T-helper 1 cell treated with Interleukin-12 subunit alpha and Interleukin-12 subunit beta and Interleukin-4 antibody, amounts not matched to agents 30 μg/mL and 1 μg/mL, for 36 hours (primary cell): ENCODE measurements at regions not wholly inside any gene's neighbourhood (a gene's known extent, or its start where the extent isn't known, plus 50 kb on each side); places are given as distances from the start of the nearest gene placed in this dataset.
"Not testable (repeated sequence)": the region's sequence is repeated elsewhere in the genome, so short reads cannot be mapped to it uniquely, and the experiment has no call there.

Experiments used
- H3K27ac Mint-ChIP-seq: one replicate; pipeline ENCODE4 v1.8.0; 2021; ENCODE audit warnings: mild to moderate bottlenecking, mixed read lengths
- H3K27me3 Mint-ChIP-seq: one replicate; pipeline ENCODE4 v1.8.0; 2021; ENCODE audit warnings: low read depth, mixed read lengths
- H3K36me3 Mint-ChIP-seq: one replicate; pipeline ENCODE4 v1.8.0; 2021; ENCODE audit warnings: low read depth, mixed read lengths
- H3K4me1 Mint-ChIP-seq: one replicate; pipeline ENCODE4 v1.8.0; 2021; ENCODE audit warnings: low read depth, mixed read lengths
- H3K4me3 Mint-ChIP-seq: one replicate; pipeline ENCODE4 v1.8.0; 2021; ENCODE audit warnings: mild to moderate bottlenecking, moderate library complexity, mixed read lengths
- H3K9me3 Mint-ChIP-seq: one replicate; pipeline ENCODE4 v1.8.0; 2021; ENCODE audit warnings: mixed read lengths

DNA sequence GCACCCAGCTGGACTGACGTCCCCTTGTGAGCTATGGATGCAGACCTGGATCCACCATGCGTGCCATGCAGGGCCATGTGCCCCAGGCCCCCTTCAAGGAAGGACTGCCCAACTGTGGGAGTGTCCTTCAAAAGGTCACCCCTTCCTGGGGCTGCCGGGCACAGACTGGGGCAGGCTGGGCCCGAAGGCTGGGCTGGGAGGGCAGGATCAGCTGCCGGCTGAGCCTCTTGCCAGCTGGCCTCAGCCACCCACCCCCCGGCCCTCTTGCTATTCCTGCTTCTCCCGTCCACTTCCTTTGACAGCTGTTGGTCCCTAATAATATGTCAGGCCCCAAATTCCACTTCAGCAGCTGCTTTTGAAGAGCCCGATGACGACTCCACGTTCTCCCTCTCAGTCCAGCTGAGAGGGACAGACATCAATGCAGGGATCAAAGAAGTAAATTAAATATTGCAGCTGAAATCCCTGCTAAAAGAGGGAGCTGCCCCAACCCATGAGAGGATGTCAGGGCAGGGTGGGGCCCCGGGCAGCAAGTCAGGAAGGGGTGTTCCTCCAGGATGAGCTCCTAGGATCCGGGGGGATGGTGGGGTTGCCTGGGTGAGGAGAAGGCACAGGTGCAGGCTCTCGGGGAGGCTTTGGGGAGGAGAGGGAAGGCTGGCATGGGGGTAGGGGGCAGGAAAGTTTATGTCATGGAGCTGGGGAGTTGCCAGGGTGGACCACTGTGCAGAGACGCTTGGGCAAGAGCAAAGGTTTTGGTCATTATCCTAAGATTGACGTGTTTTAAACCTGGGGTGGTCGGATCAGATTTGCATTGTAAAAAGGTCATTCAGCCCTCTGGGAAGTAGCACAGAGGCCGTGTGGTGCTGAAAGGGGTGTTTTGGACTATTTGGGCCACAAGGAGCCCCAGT lies 185.0 kb downstream of the ANKRD60 start:
- H3K27me3 Mint-ChIP-seq, result no peaks in the 10 kb centered on the region
- no peaks in the 10 kb centered on the region for H3K36me3 Mint-ChIP-seq
- no peak overlapping the region for H3K4me3 Mint-ChIP-seq
- H3K9me3 Mint-ChIP-seq, result no peaks in the 10 kb centered on the region
- no peak overlapping the region for H3K27ac Mint-ChIP-seq
- no peaks in the 10 kb centered on the region for H3K4me1 Mint-ChIP-seq

DNA sequence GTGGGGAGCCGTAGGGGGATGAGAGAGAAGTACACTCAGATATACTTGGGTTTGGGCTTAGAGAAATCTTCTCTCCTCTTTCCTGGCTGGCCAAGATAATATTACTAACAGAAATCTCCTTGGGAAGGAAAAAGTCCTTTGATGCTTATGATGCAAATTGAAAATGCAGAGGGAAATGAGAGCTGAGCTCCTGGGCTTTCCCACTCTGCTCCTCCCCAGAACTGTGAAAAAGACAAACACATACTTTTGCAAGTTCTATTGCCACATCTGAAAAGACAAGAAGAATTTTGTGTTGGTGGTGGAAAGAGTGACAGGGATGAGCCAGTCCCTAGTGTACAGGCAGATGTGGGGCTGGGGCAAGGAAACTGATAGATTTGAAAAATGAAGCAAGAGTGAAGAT lies 185.9 kb downstream of the ANKRD60 start:
- H3K36me3 Mint-ChIP-seq, result no peaks in the 10 kb centered on the region
- H3K27ac Mint-ChIP-seq, result no peak overlapping the region
- H3K27me3 Mint-ChIP-seq, result no peaks in the 10 kb centered on the region
- no peaks in the 10 kb centered on the region for H3K4me1 Mint-ChIP-seq
- H3K4me3 Mint-ChIP-seq, result no peak overlapping the region
- H3K9me3 Mint-ChIP-seq, result no peaks in the 10 kb centered on the region

DNA sequence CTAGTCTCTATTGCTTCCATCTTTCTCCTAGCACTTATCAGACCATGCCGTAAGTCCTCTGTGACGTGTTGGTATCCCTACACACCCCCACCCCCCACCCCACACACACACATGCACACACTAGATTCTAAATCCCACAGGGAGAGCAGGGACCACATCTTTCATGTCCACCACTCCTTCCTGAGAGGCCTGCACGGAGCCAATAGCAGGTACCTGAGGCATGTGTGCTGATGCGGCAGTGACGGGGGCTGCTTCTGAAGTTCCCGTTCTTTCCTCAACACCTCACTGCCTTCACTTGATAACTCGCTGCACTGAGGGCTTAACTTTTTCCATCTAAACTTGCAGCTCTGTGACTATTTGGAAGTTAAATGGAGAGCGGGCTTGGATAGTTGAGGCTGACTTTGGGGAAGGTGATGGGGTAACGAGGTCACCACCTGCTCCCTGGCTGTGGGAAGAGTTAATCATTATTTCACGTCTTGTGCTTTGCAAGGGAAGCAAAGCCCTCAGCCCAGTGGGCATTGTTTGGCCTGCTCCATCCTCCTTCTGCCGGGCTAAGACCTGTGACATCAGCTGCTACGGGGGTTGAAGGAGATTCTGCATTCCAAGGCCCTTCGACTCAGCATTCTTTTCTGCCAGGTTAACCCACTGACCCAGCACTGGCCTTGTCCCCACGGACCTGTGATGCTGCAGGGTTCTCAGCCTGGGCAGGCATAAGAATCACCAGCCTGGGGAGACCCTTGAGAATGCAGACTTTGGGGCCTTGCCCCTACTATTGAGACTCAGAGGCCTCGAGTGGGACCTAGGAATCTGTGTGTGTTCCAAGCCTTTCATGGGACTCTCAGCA lies 187.8 kb downstream of the ANKRD60 start:
- Mint-ChIP-seq H3K36me3 (no peaks in the 10 kb centered on the region), H3K4me1 (no peaks in the 10 kb centered on the region), H3K27ac (no peak overlapping the region), H3K4me3 (no peak overlapping the region), H3K9me3 (no peaks in the 10 kb centered on the region), H3K27me3 (peaks cover 5% of the 10 kb centered on the region)

DNA sequence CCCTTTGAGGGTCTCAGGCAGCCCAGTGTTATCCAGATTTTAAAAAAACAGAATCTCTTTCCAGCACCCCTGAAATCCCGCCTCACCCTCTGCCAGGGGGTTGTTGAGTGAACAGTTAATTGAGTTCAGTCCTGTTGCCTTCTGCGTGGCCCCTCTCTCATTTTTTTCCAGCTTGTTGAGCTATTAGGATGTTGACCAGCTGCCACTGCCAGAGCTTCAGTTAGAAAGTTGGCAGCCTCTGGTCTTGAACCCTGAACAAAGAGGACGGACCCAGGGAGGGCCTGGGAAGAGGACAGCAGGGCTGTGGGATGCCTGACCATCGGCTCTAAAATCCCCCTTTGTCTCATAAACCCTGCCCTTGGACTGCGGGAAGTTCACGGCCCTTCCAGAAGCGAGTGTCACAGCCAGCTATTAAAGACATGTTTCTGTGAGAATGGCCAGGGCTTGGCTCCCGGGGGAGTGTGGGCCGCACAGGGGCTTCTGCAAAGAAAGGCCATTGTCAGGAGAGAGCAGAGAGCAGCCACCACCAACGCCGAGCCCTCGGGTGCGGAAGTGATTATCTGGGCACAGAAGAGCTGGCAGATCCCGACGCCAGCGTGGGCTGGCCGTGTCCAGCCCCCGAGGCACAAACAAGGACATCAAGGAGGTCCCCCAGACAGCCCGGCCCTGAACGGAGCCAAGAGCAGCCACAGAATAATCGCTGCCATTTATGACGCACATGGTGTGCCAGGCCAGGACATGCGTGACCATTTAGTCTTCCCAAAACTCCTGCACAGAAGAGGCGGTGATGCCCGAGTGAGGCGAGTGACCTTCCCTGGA lies 189.0 kb downstream of the ANKRD60 start:
- H3K4me1 Mint-ChIP-seq, result no peaks in the 10 kb centered on the region

DNA sequence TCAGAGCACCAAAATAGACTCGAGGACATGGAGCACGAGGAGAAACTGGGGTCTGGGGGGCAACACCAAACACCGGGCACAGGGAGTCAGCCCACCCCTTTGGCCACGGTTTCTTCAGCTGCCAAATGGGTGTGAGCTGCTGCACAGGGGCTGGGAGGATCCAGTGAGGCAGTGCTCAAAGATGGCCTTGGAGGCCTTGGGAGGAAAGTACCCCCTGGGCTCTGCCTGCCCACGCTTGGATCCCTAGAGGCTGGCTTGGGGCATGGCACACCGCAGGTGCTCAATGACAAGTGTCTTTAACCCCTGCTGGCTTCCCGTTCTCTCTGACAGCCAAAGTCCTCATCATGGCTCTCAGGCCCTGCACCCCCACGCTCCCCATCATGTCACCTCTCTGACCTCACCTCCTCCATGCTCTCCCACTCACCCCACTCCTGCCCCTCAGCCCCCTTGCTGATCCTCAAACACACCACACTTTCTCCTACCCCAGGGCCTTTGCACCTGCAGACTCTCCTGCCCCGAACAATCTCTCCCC lies 190.3 kb downstream of the ANKRD60 start:
- no peaks in the 10 kb centered on the region for H3K9me3 Mint-ChIP-seq
- H3K27ac Mint-ChIP-seq, result no peak overlapping the region
- H3K27me3 Mint-ChIP-seq, result peaks cover 5% of the 10 kb centered on the region

More for the DNA sequence above, 189.0 kb downstream of the ANKRD60 start:
- H3K27ac Mint-ChIP-seq, result no peak overlapping the region
- H3K27me3 Mint-ChIP-seq, result peaks cover 5% of the 10 kb centered on the region
- H3K9me3 Mint-ChIP-seq, result no peaks in the 10 kb centered on the region
- H3K36me3 Mint-ChIP-seq, result no peaks in the 10 kb centered on the region
- no peak overlapping the region for H3K4me3 Mint-ChIP-seq

DNA sequence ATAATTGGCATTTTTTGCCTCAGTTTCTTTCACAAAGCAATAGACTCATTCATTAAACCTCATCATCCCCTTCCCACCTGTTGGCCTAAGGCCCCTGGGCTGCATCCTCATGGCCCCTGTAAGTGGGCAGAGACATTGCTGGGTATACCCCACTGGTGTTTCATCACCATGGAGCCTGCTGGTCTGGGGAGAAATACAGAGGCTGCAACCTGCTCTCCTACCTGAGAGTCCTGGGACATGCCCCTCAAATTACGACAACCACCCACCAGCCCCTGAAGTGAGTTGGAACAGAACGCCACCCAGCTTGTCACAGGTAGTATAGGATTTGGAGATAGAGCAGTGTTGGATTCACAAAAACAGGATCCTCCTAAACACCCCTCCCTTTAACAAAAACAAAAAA lies 190.8 kb downstream of the ANKRD60 start:
- Mint-ChIP-seq H3K9me3 (no peaks in the 10 kb centered on the region), H3K27me3 (peaks cover 5% of the 10 kb centered on the region), H3K27ac (no peak overlapping the region), H3K36me3 (no peaks in the 10 kb centered on the region), H3K4me1 (no peaks in the 10 kb centered on the region), H3K4me3 (no peak overlapping the region)

More for the DNA sequence above, 190.3 kb downstream of the ANKRD60 start:
- H3K36me3 Mint-ChIP-seq, result no peaks in the 10 kb centered on the region
- H3K4me1 Mint-ChIP-seq, result no peaks in the 10 kb centered on the region
- H3K4me3 Mint-ChIP-seq, result no peak overlapping the region

DNA sequence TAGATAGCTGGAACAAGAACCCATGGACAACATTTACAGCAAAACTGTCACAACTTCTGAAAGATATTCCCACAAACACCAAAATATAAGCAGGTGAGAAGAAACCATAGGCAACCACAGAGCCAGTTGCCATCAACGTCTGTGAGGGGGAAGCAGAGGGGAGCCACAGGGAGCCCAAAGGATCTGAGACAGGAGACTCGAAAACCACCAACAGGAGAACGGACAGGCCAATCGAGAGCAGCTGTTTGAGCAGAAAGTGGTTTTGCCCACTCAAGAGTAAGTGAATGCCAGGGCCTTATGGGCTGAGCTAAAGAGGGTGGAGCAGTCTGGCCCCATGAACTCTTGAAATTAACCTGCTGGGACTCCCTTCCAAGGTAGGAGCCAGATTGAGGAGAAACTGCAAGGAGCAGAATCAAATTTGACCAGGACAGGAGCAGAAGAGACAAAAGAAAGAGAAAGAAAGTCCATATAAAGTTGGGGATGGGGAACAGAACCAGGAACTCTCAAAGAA lies 195.4 kb downstream of the ANKRD60 start:
- H3K36me3 Mint-ChIP-seq, result no peaks in the 10 kb centered on the region
- H3K27ac Mint-ChIP-seq, result no peak overlapping the region
- H3K4me3 Mint-ChIP-seq, result no peak overlapping the region
- no peaks in the 10 kb centered on the region for H3K4me1 Mint-ChIP-seq
- no peaks in the 10 kb centered on the region for H3K9me3 Mint-ChIP-seq
- H3K27me3 Mint-ChIP-seq, result peaks cover 5% of the 10 kb centered on the region

DNA sequence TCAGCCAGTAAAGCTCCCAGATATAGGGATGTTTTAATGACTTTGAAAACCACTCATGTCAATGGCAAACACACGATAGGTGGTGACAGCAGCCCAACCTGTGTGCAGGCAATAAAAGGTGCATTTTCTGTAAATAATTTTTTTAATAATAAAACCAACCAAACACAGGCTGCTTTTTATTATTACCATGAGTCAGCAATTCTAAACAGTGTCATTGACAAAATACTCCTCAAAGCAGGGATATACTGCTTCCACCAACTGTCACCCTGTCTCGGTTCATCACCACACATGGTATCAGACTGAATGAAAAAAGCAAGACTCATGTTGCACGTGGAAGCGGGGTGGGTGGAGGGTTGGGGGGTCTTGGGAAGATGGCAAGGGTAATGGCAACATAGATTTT lies 195.9 kb downstream of the ANKRD60 start:
- Mint-ChIP-seq H3K27ac (no peak overlapping the region), H3K9me3 (no peaks in the 10 kb centered on the region), H3K4me3 (no peak overlapping the region), H3K36me3 (no peaks in the 10 kb centered on the region), H3K27me3 (peaks cover 5% of the 10 kb centered on the region), H3K4me1 (no peaks in the 10 kb centered on the region)

DNA sequence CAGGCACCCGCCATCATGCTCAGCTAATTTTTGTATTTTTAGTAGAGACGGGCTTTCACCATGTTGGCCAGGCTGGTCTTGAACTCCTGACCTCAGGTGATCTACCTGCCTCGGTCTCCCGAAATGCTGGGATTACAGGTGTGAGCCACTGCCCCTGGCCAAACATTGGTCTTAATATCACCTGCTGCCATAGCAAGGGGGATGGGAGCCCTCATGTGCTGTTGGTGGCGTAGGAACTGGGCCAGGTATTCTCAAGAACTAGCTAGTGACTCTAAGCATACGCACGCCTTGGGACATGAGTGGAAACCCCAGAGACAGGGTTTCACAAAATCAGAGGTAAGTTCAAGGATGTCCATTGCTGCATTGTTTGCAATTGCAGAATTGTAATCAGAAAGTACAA lies 197.1 kb downstream of the ANKRD60 start:
- not testable (repeated sequence) for H3K9me3 Mint-ChIP-seq, H3K27me3 Mint-ChIP-seq, H3K4me3 Mint-ChIP-seq, H3K27ac Mint-ChIP-seq, H3K4me1 Mint-ChIP-seq, H3K36me3 Mint-ChIP-seq

DNA sequence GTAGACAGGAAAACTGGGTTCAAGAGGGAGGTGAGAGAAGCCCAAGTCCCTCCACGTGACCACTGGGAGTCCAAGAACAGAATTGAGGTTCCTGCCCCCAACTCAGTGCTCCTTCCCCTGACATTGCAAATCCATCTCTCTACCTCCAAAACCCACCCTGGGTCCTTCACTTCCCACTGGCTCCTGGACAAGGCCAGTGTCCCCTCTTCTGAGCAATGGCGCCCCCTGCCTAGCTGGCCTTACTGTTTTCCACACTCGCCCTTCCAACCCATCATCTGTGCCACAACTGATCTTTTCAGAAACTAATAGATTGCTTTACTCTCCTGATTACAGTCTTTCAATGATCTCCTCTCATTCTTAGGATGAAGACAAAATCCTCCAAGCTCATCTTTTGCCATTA lies 200.3 kb downstream of the ANKRD60 start:
- Mint-ChIP-seq H3K27ac (no peak overlapping the region), H3K4me1 (no peaks in the 10 kb centered on the region), H3K9me3 (no peaks in the 10 kb centered on the region)

DNA sequence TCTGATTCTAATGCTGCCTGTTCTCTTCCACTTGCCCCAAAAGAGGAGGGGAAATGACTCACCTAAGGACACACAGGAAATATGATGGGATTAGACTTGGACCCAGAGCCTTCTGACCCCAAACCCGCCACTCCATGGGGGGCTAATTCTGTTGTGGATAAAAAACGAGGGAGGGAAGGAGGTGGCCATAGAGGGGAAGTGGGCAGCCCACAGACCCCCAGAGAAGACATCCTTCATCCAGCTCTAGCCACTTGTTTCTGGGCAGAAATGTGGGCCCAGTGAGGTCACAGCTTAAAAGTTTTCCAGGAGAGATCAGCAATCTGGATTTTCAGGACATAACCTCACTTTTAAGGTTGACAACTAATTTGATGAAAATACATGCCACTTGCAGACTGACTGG lies 202.1 kb downstream of the ANKRD60 start:
- Mint-ChIP-seq H3K9me3 (no peaks in the 10 kb centered on the region), H3K27ac (no peak overlapping the region), H3K36me3 (no peaks in the 10 kb centered on the region), H3K4me1 (no peaks in the 10 kb centered on the region), H3K27me3 (no peaks in the 10 kb centered on the region), H3K4me3 (no peak overlapping the region)

More for the DNA sequence above, 200.3 kb downstream of the ANKRD60 start:
- Mint-ChIP-seq H3K27me3 (no peaks in the 10 kb centered on the region), H3K4me3 (no peak overlapping the region), H3K36me3 (no peaks in the 10 kb centered on the region)

DNA sequence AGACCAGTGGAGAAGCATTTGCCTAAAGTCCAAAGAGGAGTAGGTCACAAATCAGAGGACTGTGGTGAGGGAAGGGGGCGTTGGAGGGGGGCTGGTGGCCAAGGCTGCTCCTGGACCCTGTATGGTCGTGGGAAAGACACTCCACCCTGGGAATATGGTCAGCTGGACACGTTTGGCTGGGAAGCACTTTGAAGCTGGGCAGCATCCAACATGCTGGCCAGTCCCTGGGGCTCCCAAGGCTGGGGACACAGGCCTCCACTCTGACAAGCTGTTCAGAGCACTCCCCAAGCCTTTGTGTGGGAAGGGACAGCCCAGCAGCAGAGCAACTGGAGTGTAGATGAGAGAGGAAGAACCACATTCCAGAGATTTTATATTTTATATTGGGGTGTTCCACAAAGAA lies 203.2 kb downstream of the ANKRD60 start:
- no peak overlapping the region for H3K27ac Mint-ChIP-seq
- no peaks in the 10 kb centered on the region for H3K36me3 Mint-ChIP-seq
- no peaks in the 10 kb centered on the region for H3K9me3 Mint-ChIP-seq
- H3K4me3 Mint-ChIP-seq, result no peak overlapping the region
- no peaks in the 10 kb centered on the region for H3K27me3 Mint-ChIP-seq
- H3K4me1 Mint-ChIP-seq, result no peaks in the 10 kb centered on the region

DNA sequence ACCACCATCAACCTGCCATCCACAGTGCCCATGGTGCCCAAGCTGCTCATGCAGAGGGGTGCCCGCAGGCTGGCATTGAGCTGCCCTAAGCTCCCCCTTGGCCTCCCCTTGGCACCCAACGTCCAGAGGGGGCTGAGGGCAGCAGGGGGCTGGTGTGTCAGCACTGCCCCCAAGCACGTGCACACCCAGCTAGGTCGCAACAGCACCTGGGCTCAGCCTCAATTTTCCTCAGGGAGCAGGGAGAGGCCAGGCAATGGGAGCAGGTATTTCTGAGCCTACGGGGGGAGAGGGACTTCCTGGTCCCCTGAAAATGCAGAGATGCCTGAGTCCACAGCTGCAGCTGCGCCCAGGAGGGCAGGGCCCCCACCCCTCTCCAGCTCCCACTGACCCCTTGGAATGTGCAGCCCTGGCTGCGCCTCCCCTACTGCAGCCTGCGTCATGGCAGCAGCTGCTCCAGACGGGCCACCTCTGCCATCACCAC lies 204.2 kb downstream of the ANKRD60 start:
- Mint-ChIP-seq H3K36me3 (no peaks in the 10 kb centered on the region), H3K4me3 (no peak overlapping the region), H3K4me1 (no peaks in the 10 kb centered on the region), H3K9me3 (no peaks in the 10 kb centered on the region), H3K27me3 (no peaks in the 10 kb centered on the region), H3K27ac (no peak overlapping the region)

DNA sequence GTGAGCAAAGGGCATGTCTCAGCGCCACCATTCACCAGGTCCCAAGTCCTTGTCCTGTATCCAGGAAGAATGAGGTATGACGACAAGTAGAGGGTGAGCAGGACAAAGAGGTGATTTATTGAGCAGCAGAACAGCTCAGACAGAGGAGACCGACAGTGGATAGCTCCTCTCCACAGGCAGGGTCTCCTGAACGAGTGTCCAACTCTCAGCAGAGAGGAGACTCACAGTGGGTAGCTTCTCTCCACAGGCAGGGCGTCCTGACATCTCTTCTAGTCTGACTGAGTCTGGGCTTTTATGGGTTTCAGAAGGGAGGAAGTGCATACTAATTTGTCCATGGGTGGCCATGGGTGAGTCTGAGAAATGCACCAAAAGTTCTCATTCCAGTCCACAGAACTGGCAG lies 204.7 kb downstream of the ANKRD60 start:
- no peak overlapping the region for H3K27ac Mint-ChIP-seq

More for the DNA sequence above, 204.7 kb downstream of the ANKRD60 start:
- Mint-ChIP-seq H3K4me1 (no peaks in the 10 kb centered on the region), H3K36me3 (no peaks in the 10 kb centered on the region), H3K9me3 (no peaks in the 10 kb centered on the region), H3K4me3 (no peak overlapping the region), H3K27me3 (no peaks in the 10 kb centered on the region)
